LHCN-M2 (cell line): ENCODE measurements at regions not wholly inside any gene's neighbourhood (a gene's known extent, or its start where the extent isn't known, plus 50 kb on each side); places are given as distances from the start of the nearest gene placed in this dataset.

Experiments
- DNase-seq: peaks from one replicate; pipeline ENCODE4 v3.0.0-alpha.2; 2012; ENCODE audit warnings: low read depth

- peak; percentile 31 for DNase-seq
These were observed 76.7 kb upstream of the ZFP64 start for GRCh38 chr20:52268184-52268749.

GRCh38 chr20:52267418-52267817, 75.8 kb upstream of the ZFP64 start:
- DNase-seq = no peak

GRCh38 chr20:52263757-52264156, 72.2 kb upstream of the ZFP64 start:
- DNase-seq = no peak

- no peak for DNase-seq
These were observed 70.2 kb upstream of the ZFP64 start for GRCh38 chr20:52261792-52262191.

- DNase-seq = no peak
These were observed 67.7 kb upstream of the ZFP64 start for GRCh38 chr20:52259295-52259694.

- DNase-seq = no peak
These were observed 64.9 kb upstream of the ZFP64 start for GRCh38 chr20:52256454-52256853.

- DNase-seq = no peak
These were observed 61.1 kb upstream of the ZFP64 start for GRCh38 chr20:52252664-52253063.

GRCh38 chr20:52251827-52252226, 60.2 kb upstream of the ZFP64 start:
- no peak for DNase-seq

- DNase-seq = no peak
These were observed 59.6 kb upstream of the ZFP64 start for GRCh38 chr20:52251136-52251700.

- no peak for DNase-seq
These were observed 56.0 kb upstream of the ZFP64 start for GRCh38 chr20:52247548-52247947.

- DNase-seq = no peak
These were observed 54.8 kb upstream of the ZFP64 start for GRCh38 chr20:52246366-52246765.

GRCh38 chr20:52244702-52245101, 53.1 kb upstream of the ZFP64 start:
- DNase-seq = no peak

GRCh38 chr20:52242237-52243230, 51.0 kb upstream of the ZFP64 start:
- peak; percentile 14 for DNase-seq
